Tongue (tissue), 1 donor: ENCODE measurements at regions not wholly inside any gene's neighbourhood (a gene's known extent, or its start where the extent isn't known, plus 50 kb on each side); places are given as distances from the start of the nearest gene placed in this dataset.

Experiments used
- DNase-seq: peaks from one replicate; pipeline ENCODE4 v3.0.0-alpha.2; 2015

- no peak for DNase-seq
Measured at GRCh38 chrX:8232406-8232805, 61.3 kb upstream of the VCX2 start.

GRCh38 chrX:8233091-8233490 is 62.0 kb upstream of the VCX2 start:
- DNase-seq = no peak

DNA sequence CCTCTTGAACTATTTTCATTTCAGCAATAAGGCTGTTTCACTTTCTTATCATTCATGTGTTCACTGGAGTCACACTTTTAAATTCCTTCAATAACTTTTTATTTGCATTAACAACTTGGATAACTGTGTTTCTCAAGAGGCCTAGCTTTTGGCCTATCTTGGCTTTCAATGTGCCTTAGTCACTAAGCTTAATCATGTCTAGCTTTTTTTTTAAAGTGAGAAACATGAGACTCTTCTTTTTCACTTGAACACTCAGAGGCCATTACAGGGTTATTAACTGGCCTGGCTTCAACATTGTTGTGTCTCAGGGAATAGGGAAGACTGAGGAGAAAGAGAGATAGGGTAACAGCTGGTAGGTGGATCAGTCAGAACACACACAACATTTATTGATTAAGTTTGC is 64.0 kb upstream of the VCX2 start:
- DNase-seq = no peak

- DNase-seq = no peak
Measured at GRCh38 chrX:8237718-8238117, 66.7 kb upstream of the VCX2 start.

DNA sequence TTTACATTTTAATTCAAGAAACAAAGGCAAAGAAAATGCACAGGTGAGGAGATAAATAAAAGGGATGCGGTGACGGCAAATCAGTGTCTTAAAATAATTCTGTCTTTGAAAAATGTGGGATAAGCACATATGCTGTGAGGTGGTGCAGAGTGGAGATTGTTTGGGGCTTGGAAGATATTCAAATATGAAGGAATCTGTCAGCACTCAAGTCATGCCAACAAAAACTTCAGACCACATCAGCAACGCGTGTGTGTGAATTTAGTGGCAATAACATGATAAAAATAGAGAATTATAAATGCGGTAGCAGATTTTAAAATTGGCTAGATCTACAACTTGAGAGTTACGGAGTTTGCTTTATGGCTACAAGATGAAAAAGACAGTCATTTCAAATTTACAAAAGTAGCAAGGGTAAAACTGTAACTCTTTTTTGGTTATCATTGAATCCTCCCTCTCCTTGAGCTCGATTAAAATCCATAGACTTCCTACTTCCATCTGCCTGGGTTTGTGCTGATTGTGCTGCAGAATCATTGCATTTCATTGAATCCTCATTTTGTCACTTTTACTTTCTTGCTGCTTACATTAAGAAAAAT is 71.5 kb upstream of the VCX2 start:
- no peak for DNase-seq

DNA sequence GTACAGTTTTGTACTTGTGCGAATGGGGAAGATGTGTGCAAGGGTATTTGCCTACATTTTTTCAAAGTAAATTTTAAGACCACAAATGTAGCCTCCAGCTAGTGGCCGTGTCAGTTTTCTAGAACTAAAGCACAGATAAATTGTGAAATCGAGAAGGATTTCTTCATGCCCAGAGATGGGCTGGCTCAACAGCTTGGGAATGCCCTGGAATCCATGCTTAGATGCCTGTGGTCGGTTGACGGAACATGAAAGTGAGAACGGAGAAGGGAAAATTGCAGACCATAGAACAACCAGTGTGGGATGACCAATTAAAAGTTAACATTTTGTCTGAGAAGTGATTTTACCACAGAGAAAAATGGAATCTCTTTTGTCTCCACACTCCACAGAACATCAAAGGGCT is 73.2 kb upstream of the VCX2 start:
- no peak for DNase-seq

- peak; percentile 14 for DNase-seq
Measured at GRCh38 chrX:8245411-8245810, 74.3 kb upstream of the VCX2 start.

- DNase-seq = no peak
Measured at GRCh38 chrX:8253096-8253495, 82.0 kb upstream of the VCX2 start.

- no peak for DNase-seq
Measured at GRCh38 chrX:8254401-8254800, 83.3 kb upstream of the VCX2 start.

- DNase-seq = no peak
Measured at GRCh38 chrX:8272821-8273220, 101.8 kb upstream of the VCX2 start.

- no peak for DNase-seq
Measured at GRCh38 chrX:8273451-8273895, 102.4 kb upstream of the VCX2 start.

- no peak for DNase-seq
Measured at GRCh38 chrX:8274170-8274569, 103.1 kb upstream of the VCX2 start.

DNA sequence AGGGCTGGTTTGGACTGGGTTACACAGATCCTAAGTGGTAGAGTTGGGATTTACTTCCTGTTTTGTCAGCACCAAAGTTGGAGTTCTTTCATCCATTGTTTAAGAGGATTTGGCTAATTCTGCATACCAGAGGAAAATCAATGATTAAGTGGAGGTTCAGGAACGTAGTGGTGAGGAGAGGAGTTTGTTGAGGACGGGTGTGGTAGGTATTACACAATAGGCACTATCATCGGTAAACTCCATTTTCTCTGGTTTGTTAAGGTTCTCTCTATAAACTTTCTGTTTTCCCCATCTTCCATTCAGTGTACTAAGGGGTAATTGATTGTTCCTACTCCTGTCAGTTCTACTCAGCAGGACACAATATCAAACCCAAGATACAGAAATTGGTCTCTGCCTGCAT is 107.5 kb upstream of the VCX2 start:
- DNase-seq = no peak

- no peak for DNase-seq
Measured at GRCh38 chrX:8279323-8279722, 108.3 kb upstream of the VCX2 start.

DNA sequence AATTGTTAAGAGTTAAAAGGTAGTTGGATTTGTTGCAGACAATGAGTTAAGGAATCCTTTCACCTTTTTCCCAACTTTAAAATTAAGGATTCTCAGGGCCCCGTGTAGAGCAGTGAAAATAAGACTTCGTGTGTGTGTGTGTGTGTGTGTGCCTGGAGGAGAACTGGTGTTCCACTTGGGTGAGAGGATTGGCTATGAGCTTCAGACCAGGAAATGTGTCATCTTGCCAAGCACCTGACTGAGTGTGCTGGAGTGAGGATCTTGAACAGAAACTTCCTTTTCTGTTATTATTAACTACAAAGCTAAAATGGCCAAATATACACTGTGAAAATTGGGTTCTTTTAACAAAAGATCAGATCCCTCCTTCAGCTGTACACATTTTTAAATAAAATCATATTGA is 113.1 kb upstream of the VCX2 start:
- no peak for DNase-seq

DNA sequence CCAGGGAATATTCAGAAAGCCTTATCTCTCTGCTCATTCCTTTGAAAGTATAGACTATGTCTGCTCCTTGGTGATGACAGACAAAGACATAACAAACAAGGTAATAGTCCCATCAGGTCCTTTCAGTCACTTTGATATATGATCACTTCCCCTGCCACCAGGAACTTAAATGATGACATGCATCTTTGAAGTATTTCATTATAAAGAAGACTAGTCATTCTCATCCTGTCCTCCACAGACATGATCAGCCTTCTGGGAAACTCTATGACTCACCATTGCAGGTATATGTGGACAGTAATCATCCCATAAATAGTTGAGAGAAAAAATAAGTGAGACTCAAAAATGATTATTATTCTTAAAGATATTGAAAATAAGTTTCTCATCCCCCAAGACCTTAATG is 117.5 kb upstream of the VCX2 start:
- DNase-seq = no peak

GRCh38 chrX:8289523-8289922 is 118.5 kb upstream of the VCX2 start:
- no peak for DNase-seq

DNA sequence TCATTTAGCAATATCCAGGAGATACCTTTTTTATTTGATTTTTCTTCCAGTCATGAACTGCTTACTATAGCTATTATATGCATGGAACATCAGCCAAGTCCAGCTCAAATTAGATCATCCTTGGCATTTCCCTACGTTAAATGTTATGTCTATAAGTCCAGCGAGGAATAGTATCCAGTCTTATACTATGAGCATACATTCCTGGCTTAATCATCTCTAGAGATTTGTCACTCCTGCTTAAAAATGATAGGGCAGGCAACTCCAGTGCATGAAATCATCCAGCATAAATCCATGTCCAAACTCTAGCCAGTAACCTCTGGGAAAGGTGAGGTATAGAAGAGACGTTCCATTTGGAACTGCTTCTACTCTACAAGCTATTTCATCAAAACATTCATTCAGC is 126.7 kb upstream of the VCX2 start:
- DNase-seq = peak; percentile 19

DNA sequence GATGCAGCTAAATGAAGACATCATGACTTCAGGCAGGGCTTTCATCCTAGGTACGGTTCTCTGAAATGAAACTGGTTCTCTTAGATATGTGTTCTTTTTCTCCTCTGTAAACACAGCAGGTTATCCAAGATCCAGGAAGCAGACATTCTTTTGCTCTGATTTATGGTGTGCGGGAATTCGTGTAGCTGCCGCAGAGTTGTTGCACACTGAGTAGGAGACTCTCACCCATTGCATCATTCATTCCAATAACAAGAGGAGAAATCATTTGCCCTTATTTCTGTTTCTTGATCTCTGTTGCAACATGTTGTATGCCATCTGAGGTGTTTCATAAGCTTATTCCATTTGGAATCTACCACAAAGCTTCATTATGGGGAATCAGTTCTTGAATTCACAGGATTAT is 133.6 kb upstream of the VCX2 start:
- DNase-seq = no peak

DNA sequence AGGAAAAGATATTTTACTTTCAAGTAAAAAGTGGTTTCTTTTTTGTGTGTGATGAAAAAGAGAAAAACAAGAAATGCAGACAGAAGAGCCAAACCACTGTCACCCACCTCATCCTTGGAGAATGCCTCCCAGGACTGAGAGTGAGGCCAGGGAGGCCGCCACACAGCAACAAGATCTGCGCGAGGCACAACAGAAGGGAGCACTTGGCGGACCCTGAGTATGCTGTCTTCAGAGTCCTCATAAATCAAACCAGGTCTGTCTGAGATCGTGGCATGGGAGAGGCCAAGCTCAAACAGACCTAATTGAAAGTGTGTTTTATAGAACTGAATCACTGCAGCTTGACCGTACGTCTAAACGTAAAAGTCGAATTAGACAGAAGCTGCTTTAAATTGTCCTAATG is 134.3 kb upstream of the VCX2 start:
- peak; percentile 2 for DNase-seq

- peak; percentile 0 for DNase-seq
Measured at GRCh38 chrX:8306291-8306925, 135.3 kb upstream of the VCX2 start.

- peak; percentile 22 for DNase-seq
Measured at GRCh38 chrX:8310409-8310808, 139.3 kb upstream of the VCX2 start.

DNA sequence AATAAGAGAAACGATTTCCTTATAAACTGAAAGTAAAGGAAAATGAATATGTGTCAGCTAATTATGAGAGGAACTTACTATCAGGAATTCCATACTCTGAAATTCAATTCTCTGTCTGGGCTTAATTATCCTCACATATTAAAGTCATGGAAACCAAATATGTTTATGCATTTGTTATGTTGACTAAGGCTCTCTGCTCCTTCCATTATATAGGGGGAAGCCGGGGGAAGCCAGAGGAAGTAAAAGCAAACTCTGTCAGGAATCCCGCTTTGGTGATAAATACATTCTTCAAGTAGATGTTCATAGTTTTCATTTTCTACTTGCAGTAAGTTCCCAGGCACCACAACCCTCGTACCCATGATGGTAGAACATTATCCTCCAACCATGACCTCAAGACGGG is 142.8 kb upstream of the VCX2 start:
- DNase-seq = no peak

- no peak for DNase-seq
Measured at GRCh38 chrX:8314881-8315280, 143.8 kb upstream of the VCX2 start.

DNA sequence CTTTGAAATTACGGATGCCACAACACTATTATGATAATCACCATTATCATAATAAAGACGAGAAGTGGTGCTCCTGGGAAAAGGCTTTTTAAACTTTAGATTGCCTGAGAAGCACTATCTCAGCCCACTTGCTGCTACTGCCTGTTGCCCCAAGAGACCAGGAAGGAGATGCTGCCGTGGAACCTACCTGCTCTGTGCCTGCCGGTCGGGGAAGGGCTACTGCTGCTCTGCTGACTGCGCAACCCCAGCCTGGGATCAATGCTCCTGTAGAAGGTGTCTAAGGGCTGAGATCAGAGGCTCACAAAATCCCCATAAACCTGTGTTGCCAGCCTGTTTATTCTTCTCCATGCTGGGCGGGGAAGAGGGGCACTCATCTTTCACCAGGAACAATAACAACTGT is 145.3 kb upstream of the VCX3B start:
- no peak for DNase-seq
